Erythroblast (primary cell): ENCODE measurements at regions not wholly inside any gene's neighbourhood (a gene's known extent, or its start where the extent isn't known, plus 50 kb on each side); places are given as distances from the start of the nearest gene placed in this dataset.
"Not testable (repeated sequence)": the region's sequence is repeated elsewhere in the genome, so short reads cannot be mapped to it uniquely, and the experiment has no call there.

ENCODE experiments used
- DNase-seq, 2 experiments: peaks; one replicate each; lab custom pipeline; 2025; lab: John Stamatoyannopoulos, UW
- GATA1 ChIP-seq: IDR thresholded peaks from 2 replicates; pipeline ENCODE4 v1.6.1; 2011; ENCODE audit warnings: low read depth, mild to moderate bottlenecking, control low read depth, low read length, moderate library complexity
- POLR2A ChIP-seq: IDR thresholded peaks from 2 replicates; pipeline ENCODE4 v1.6.1; 2011; ENCODE audit warnings: mild to moderate bottlenecking, low read length

GRCh38 chr3:24545887-24546286 is 51.2 kb upstream of the THRB start:
- no peak for DNase-seq

DNA sequence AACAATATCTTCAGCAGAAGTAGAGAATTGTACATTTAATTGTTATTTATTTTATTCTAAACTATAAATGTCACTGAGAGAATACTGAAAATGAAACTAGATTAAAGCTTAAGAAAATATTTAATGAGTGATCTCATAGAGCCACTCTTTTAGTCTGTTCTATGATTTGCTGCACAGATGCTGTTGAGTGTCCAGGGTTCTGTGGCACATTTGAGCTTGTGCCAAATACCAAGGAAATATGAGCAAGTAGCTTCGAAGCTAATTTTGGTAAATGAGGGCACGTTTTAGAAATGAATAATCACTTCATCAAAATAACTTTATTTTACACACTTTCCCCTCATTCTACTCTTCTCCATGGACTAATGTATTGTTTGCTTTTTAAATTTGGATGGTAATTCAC is 53.6 kb upstream of the THRB start:
- no peak for DNase-seq
- no peak for TF ChIP-seq GATA1
- no peak for TF ChIP-seq POLR2A

More at GRCh38 chr3:24545887-24546286, 51.2 kb upstream of the THRB start:
- no peak for TF ChIP-seq GATA1
- no peak for TF ChIP-seq POLR2A

DNA sequence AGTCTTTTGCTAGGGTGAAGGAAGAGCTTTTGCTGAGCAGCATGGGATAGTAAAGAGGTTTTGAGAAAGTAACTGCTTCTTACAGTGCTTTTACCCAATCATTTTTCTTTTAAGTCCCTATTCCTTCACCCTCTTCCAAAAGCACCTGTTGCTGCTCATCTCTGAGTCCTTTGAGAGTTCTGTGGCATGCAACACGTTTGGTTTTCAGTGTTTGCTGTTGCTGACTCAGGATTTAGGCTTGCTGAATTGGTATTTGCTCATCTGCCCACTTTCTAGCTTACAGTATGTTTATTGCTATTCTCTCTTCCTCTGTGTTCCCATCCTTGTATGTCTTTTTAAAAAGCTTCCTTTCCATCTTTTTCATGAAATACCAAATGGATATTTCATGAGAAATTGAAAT is 55.9 kb upstream of the THRB start:
- no peak for DNase-seq

DNA sequence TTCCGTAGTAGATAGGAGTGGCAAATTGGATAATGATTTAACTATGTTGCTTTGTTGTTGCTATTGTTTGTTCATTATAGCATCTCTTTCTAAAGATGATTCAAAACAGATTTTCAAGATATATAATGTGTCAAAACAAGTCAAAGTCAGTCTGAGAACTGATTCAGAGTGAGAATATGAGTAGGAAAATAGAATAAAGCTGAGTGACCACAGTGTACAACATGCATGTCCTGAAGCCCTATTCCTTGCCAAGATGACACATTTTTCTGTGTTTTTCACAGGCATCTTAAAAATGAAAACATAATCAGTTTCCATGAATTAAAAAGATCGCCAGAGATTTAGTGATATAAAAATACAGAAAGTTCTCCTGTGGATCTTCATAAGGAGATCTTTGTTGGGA is 57.0 kb upstream of the THRB start:
- TF ChIP-seq POLR2A (no peak), GATA1 (no peak)
- DNase-seq = no peak

More for the DNA sequence above, 55.9 kb upstream of the THRB start:
- no peak for TF ChIP-seq GATA1
- TF ChIP-seq POLR2A = no peak

GRCh38 chr3:24562895-24563294 is 68.2 kb upstream of the THRB start:
- DNase-seq = no peak
- no peak for TF ChIP-seq POLR2A
- no peak for TF ChIP-seq GATA1

DNA sequence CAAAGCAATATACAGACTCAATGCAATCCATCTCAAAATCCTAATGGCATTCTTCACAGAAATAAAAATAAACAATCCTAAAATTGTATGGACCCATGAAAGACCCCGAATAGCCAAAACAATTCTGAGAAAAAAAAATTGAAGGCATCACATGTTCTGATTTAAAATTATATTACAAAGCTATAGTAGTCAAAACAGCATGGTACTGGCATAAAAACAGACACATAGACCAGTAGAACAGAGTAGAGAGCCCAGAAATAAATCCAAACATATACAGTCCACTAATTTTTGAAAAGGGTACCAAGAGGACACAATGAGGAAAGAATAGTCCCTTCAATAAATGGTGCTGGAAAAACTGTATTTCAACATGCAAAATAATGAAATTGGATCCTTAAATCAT is 70.4 kb upstream of the THRB start:
- TF ChIP-seq POLR2A (no peak), GATA1 (no peak)
- DNase-seq = no peak

GRCh38 chr3:24565656-24566055 is 71.0 kb upstream of the THRB start:
- no peak for DNase-seq
- TF ChIP-seq GATA1 = no peak

GRCh38 chr3:24566927-24567326 is 72.3 kb upstream of the THRB start:
- no peak for DNase-seq
- TF ChIP-seq POLR2A (no peak), GATA1 (no peak)

DNA sequence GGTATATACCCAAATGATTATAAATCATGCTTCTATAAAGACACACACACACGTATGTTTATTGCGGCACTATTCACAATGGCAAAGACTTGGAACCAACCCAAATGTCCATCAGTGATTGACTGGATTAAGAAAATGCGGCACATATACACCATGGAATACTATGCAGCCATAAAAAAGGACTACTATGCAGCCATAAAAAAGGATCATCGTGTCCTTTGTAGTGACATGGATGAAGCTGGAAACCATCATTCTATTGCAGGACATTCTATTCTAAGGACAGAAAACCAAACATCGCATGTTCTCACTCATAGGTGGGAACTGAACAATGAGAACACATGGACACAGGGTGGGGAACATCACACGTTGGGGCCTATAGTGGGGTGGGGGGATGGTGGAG is 77.8 kb upstream of the THRB start:
- not testable (repeated sequence) for DNase-seq

- TF ChIP-seq POLR2A (no peak), GATA1 (no peak)
- no peak for DNase-seq
Observed at GRCh38 chr3:24573576-24573975, 78.9 kb upstream of the THRB start.

DNA sequence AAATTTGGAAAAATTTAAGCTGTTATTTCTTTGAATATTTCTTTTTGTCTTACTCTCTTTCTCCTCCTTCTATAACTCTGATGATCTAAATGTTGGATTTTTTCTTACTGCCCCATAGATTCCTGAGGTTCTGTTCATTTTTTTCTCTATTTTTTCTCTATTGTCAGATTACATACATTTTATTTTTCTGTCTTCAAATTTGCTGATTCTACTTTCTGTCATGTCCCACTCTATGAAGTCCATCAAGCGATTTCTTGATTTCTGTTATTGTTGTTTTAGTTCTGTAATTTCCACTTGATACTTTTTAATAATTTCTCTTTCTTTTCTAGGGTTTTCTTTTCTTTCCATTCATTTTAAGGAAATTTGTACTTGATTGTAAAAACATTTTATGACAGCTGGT is 83.7 kb upstream of the THRB start:
- TF ChIP-seq GATA1 (no peak), POLR2A (no peak)
- DNase-seq = no peak

DNA sequence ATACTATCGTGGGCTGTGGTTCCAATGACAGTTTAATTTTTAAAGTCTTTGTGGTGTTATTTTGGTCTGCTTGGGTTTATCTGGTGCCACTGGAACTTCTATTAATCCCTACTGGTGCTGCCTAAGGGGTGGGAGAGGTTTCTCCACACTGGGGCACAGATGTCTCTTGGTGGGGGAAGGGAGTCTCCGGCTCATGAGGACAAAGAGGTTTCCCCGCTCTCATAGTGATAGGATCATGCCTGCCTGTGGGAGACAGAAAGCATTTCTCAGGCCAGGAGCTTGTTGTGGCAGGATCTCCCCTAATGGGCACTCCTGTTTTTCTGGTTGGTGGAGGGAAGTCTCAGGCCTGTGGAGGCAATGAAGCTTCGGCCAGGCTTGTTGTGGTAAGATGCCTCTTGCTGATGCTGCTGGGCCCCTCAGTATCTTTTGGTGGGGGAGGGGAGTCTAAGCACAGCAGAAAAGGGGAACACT is 84.3 kb upstream of the THRB start:
- no peak for TF ChIP-seq POLR2A
- TF ChIP-seq GATA1 = no peak
- no peak for DNase-seq

DNA sequence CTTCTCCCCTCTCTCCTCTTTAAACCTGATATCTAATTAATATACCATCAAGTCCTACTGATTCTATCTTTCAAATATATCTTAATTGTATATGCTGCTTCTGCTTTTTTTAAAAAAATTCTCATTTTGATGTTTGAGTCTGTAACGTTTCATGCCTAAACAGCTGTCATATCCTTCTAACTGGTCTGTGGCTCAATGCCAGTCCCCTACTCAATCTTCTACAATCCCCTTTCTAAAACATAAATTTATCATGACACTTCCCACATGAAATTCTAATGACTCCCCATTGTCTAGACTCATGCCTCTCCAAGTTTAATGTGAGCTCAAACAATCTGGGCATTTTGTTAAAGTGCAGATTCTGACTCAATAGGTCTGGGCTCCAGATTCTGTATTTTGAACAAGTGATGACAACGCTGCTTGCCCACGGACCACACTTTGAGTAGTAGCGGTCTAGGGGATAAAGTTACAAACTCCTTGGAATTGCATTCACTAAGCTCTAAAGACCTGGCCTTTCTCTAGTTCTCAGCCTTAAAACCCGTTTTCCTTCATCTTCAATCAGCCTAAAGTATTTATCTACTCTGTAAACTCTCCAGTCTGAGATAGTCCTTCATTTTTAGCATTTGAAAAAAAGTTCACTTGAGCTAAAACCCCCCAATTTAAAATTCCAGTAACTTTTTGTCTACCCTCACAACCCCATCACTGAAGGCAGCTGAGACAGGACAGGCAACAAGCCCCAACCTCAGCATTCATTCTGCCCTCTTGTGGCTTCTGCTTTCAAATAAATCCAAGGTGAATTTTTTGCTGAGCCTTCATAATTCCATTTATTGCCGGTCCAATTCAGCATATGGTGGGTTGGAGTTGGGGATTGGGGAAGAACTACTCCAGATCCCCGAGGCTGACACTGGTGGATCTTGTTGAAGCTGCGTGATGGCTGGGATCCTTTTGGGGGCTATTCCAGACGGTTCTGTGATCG is 88.1 kb upstream of the THRB start:
- no peak for TF ChIP-seq POLR2A
- no peak for TF ChIP-seq GATA1
- DNase-seq = peak in 1 of 2 experiments; percentile 1

DNA sequence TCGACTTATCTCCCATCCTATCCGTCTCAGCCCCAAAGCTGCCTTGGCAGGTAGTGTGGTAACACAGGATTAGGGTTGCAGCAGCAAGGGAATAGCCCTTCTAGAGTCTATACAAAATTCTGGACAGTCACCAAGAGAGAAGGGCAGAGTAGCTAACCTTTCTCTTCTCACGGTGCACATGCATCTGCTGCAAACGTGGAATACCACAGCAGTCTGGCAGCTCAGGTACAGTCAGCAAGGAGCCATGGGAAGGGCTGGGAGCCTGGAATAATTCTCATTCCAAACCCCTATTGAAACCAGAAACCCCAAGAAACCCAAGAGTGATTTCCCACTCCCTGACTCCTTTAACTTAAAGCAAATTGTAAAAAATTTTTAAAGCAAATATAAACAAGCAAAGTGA is 92.3 kb upstream of the THRB start:
- TF ChIP-seq GATA1 (no peak), POLR2A (no peak)
- DNase-seq = no peak
